ENCODE measurements at regions not wholly inside any gene's neighbourhood (a gene's known extent, or its start where the extent isn't known, plus 50 kb on each side); places are given as distances from the start of the nearest gene placed in this dataset.

DNA sequence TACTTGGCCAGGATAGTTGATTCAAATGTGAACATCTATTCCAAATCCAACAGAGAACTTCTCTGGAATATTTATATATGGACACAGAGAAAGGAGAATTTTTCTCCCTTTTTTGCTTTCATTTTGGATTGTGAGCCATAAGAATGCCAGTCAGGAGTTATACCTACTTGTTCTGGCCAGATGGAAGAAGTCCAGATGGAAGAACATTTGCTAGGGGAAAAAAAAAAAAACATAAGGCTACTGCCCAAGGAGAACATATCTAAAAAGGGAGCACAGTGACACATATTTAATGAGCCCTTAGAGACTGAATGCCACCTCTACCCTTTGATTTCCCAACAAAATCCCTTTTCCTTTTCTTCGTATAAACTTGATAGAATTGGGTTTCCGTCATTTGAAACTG is 61.7 kb upstream of the PPP2R2B start:
- no peak for DNase-seq (ENCODE audit: low spot score)

DNA sequence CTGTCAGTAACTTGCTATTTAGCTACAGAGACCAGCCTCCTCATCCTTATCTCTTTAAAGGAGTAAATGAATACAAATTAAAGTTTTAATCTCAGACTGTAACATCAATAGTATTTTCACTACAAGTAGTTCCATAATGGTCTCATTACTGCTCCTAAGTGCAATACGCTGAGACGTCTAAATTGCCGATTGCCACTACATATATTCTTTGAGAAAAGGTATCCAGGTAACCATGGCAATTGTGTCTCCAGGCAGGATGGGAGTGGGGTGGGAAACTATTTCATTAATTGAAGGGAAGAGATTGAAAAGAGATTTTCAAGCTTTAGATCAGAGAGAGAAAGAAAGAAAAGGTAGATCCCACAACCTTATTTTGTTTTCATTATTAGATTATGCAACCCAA is 65.5 kb upstream of the PPP2R2B start:
- DNase-seq (ENCODE audit: low spot score), result no peak

DNA sequence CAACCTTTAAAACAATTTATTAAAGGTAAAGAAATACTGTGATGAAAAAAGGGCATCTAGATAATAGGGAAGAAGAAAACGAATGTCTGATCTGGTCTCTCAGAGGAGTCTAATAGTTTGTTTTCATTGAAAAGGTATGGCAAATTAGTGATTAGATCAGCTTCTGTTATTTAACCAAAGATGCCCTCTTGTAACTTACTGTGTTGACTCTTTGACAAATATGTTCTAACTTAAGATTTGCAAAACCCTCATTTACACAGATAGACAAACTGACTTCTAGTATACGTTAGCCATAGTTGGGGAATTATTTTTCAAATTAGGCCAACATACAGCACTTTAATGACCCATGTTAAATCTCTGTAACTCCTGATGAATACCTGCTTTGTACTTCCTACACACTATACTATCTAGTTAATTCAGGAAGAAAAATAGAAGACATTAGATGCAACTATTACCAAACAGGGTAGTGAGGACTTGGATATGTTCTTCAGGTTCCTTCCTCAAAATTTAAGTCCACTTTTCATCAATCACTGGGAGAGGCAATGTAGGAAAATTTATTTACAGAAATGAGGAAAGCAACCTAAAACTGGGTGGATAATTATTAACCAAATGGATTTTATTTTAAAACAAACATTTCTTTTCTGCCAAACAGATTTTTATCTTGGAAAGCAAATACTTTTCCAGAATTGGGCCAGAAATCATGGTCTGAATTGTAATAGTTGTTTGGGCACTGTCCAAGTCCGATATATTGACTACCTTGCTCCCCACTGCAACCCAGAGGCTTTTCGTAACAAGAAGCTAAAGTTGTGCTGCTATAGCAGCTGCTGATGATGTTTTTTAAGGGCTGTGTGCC is 66.4 kb upstream of the PPP2R2B start:
- no peak for DNase-seq (ENCODE audit: low spot score)

DNA sequence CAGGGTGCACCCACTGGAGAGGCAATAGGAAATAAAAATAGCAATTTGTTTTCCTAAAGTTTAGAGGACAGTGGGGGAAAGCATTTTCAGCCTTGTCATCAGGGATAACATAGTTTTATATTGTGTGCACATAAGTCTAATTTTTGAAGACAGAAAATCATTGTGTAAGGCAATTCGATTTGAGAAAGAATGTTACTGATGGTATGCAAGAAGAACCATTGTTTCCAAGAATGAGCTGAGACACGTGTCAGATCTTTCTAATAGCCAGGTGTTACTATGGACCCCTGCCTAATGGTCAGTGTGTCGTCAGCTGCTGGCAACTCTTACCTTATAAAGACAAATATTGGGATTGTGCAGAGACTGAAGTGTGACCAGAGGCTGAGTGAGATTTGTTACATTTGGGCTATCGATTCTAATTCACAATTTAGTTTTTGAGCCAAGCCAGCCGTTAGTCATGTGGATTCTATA is 67.1 kb upstream of the PPP2R2B start:
- DNase-seq (ENCODE audit: low spot score), result no peak

DNA sequence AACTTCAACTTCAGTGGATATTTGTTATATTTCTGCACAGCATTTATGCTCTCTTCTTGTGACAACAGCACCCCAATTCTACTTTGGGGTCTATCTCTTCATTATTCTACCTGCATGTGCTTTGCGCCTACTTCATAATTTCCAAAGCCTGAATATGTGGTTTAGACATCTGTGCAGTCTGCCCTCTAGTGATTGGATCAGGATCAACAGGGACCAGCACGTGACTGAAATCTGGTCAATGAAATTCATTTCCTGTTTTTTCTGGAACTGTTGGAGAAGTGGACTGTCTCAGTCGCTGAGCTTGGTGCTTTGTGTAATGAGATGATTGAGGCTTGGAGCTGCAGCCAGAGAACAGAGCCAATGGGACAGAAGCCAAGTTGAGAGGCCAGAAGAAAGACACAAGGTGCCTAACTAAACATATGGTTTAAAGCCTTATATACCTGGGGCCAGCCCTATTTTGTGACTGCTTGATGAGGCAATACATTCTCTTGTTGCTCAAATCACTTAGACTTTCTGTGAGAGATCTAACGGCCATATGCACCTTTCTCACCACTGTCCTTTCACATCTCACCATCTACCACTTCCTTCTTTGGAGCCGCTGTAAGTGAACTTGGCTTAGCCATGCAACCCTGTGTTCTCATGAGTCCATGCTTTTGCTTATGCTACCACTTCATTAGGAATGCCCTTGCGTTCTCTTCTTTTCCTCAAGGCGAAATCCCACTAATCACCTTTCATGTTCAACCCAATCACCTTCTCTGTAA is 68.8 kb upstream of the PPP2R2B start:
- DNase-seq (ENCODE audit: low spot score), result peak; percentile 14

DNA sequence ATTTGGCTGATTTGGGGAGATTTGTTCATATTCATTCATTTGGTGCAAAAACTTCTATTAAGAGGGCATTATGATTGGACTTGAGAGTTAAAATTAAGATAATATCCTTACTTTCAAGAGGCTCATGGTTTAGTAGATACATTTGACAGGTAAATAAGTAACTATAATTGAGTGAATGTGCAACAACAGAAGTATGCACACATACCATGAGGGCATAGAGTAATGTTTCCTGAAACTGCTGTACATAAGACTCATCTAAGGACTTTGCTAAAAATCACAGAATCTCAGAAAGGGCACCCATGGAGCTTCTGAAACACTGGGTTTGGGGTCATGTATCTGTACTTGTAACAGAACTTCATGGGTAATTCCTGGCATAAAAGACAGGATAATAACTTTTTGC is 70.1 kb upstream of the PPP2R2B start:
- no peak for DNase-seq (ENCODE audit: low spot score)

DNA sequence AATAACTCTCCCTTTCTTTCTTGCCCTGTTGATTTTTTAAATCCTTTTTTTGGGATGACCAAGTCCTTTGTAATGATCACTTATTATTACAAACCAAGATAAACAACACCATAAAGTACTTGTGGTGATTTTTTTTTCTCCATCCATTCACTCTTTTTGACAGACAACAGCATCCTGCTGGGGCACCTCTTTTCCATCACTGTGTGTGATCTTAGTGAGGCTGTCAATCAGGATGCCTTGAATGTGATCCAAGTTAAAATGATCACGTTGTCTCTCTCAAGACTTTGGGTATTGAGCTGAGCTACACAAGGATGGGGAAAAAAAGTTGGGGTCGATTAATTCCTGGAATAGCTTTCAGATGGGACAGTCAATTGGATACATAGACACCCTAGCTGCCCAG is 73.6 kb upstream of the PPP2R2B start:
- no peak for DNase-seq (ENCODE audit: low spot score)

DNA sequence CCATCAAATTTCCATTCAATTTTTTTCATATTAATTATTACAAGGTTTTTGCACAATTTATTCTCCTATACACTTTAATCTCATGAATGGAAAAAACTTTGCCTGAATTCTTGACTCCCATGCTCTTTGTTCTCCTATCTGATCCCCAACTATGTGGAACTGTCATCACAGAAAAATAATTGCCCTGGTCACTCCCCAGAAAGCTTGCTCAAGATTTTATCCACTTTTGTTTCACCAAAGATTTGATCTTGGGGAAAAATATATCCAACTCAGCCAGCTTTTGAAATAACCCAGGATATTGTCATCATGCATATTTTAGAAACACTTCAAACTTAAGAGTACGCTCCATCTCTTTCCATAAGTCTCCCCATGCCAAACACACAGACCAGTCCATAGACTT is 77.7 kb upstream of the PPP2R2B start:
- DNase-seq (ENCODE audit: low spot score), result no peak

DNA sequence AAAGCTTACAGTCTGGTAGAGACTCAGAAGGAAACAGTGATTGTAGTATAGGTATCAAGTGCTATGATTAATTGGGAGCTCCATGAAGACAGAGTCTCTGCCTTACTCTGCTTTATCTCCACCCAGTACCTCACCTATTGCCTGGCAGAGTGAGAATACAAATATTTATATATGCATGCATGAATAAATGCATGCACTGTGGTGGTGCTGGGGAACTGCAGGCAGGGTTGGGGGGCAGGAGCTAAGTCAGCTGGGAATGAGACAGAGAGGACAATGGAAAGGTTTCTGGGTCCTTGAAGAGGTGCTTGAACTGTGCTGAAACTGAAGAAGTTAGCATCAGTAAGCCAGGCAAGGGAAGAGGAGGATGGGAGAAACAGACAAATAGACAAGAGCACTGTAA is 80.8 kb upstream of the PPP2R2B start:
- DNase-seq (ENCODE audit: low spot score), result no peak

DNA sequence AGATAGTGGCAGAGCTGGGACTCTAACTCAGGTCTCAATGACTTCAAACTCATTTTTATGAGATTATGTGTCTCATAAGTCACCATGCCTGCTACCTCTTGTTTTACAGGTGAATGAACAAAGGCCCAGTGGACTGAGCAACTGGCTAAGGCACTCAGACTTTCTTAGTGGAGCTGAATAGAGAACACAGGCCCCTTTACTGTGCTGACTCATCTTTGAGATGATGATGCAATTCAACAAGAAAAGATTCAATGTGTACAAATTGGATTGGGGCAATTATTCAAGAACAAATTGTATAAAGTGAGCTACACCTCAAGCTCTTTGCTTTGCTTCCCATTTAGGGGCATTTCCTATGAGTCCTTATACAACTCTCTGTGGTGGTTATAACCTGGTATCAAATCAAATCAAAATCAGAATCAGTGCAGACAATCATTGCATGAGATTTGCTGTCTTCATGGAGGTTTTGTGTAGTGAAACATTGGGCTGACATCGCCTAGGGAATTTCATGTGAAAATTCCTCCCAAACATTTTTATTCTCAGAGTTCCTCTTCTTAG is 84.3 kb upstream of the PPP2R2B start:
- DNase-seq (ENCODE audit: low spot score), result peak; percentile 27

DNA sequence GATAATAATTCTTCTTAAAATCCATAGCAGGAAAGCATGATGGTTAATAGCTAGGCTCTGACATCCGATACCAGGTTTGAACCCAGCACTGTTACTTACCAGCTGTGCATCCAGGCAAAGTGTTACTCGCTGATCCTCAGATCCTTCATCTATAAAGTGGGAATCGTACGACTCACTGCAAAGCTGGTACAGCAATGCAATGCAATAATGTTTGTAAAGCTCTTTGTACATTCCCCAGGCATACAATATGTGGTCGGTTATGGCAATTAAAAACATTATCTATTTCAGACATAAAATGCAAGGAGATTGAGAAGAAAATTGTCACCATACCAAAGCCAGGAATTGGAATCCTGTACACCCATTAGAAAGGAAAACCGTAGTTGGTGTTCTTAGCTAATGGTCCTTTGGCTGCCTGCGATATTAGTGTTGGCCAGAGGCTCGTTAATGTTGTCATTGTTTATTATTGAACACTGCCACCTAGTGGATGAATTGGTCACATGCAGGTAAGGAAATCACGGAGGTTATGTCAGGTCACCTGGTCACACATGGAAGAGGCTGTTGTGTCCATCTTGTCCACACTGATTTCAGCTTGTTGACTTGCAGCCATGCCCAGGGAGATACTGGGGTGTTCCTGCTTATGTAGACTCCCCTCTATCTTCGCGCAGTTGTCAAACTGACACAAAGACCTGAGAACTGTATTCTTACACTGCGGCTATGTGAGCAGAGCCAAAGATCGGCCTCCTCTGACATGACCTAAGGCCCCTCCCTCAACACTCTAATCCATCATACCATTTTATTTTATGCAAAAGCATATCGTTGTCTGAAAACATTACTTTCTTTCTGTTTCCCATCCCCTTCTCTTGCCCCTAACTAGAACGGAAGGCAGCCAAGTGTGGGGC is 87.5 kb upstream of the PPP2R2B start:
- DNase-seq (ENCODE audit: low spot score), result peak; percentile 71

DNA sequence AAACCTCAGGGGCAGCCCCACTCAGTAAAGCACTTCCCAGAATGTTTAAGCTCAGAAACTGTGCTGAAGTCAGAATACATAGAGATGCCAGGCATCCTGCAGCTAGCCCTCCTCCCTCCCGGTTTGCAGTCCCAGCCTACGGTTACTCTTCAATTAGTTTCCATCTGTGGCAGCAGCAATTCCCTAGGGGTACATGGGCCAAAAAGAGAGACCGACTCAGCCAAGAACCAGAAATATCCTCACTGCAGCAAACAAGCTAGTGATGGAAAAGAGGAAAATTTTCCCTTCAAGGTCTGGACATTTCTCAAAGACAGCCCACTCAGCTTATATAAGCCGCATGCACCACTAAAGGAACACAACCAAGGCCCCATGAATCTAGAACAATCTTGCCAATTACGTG is 89.1 kb upstream of the PPP2R2B start:
- DNase-seq (ENCODE audit: low spot score), result no peak

DNA sequence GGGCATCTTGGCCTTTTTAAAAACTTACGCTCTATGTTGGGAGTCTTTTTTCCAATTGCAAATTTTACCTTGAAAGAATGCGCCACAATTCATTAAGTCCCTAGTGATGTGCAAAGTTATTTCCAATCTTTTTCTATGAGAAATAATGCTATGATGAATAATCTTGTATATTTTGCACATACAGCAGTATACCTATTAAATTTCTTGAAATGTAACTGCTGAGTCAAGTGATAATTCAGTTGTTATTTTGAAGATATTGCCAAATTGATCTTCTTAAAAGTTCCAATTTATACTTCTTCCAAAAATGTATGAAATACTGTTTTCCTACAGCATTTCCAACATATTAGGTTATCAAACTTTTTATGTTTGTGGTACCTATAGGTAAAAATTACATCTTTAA is 92.8 kb upstream of the PPP2R2B start:
- DNase-seq (ENCODE audit: low spot score), result no peak

DNA sequence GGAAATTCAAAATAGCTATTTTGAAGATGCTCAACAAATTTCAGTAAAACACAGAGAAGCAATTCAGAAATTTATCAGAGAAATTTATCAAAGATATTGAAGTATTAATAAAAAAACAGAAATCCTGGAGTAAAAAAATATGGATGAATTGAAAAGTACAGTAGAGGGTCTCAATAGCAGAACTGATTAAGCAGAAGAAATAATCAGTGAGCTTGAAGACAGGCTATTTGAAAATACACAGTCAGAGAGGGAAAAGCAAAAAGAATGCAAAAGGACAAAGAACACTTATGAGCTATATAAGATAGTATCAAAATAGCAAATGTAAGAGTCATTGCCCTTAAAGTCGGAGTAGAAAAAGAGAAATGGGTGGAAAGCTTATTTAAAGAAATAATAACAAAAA is 107.9 kb upstream of the PPP2R2B start:
- DNase-seq (ENCODE audit: low spot score), result no peak

DNA sequence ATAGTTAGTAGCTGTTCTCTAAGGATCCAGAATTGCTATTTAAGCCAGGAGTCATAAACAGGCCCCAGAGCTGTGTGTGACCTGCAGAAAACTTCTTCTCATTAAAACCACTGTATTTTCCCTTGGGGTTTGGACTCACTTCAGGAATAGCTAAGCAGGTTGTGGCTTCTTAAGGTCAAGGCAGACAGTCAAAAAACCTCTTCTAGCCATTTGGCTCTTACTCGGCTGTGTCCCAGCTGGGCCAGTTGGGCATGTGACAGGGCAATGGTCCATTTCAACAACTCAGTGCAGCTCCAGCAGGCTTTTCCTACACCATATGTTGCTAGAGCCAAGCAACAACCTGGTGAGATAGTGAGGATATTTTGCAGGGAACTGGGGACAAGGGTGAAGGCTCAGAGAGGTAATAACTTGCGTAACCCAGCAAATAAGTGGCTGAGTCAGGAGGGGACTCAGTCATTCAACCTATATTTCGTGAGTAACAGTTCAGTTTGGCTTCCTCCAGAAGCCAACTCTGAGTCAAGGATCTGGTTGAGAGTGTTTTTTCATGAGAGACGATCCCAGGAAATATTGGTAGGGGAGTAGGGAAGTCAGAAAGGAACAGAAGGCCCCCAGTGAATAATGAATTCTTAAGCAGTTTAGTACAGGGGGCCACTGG is 115.4 kb upstream of the PPP2R2B start:
- no peak for DNase-seq (ENCODE audit: low spot score)

DNA sequence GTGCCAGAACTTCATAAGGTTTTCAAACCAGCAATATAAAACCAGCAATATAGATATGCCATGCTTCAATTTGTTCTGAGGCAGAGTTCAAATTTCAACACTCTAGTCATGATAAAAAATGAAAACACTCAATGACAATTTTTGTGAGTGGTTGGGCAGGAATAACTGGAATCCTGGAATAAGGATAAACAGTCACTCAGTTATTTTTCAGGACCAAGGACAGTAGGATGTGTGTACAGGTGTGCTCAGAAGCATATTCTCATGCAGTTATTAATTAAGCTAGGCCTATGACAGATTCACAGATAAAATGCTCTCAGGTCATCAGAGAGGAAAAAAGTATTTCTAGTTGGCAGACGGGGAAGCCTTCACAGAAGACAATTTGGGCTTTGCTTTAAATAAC is 117.3 kb upstream of the PPP2R2B start:
- DNase-seq (ENCODE audit: low spot score), result no peak

DNA sequence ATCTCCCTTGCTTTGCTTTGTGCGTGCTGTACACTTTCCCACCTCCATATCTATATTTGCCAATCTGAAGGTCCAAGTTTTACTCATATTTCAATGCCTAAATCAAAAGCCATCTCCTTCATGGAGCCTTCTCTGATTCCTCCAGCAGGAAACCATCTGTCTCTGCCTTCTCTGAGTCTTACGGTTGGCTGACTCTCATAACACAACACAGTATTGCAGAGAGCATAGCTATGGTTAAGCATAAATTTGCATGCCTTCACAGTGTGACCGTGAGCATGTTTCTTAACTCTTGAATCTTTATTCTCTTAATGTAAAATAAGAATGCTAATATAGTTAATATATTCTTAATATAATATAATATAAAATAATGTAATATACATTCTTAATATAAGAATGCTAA is 136.8 kb upstream of the PPP2R2B start:
- no peak for DNase-seq (ENCODE audit: low spot score)

DNA sequence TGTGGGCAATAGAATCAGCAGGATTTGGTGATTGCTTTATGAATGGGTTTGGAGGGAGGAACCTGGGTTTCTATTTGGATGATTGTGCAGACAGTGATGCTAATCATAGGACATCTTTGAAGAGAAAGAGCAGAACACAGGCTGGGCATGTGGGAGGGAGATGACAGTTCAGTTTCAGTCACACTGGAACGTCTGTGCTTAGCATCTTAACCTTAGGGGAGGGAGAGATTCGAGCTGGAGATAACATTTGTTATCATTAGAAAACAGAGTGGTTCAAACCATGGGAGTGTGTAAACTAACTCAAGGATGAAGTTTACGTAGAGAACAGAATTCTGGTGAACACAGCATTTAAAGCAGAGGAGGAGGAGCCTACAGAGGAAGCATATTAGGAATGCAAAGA is 138.6 kb upstream of the PPP2R2B start:
- no peak for DNase-seq (ENCODE audit: low spot score)

DNA sequence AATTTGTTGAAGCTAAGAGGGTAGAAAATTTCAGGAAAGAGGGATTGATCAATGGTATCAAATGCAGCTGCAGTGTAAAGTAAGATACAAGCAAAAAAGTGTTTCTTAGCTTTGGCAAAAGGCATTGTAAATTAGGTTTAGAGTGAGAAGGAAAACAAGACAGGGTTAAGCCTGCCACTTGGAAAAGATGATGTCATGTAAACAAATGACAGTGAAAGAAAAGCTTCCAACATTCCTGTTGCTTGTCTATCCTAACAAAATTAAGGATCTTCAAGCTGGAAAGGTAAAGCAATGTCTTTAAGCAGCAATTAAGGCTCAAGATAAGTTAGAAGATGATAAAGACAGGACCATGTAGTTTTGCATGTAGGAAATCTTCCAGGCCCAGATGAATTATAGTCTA is 139.1 kb upstream of the PPP2R2B start:
- no peak for DNase-seq (ENCODE audit: low spot score)

DNA sequence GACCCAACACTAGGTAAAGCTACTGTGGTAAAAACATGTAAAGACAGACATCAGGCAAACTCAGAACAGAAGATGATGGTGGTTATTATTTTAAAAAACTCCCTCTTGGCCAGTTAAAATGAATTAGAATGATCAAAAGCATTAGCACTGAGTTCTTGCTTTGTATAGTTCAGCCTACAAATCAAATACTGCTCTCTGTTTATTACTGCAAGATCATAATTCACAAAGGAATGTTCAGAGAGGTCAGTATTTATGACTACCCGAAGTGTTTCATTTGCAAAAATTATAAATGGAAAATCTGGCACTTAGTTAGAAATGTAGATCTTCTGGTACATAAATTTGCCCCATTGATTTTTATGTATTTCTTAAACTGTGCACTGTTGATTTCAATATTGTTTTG is 140.3 kb upstream of the PPP2R2B start:
- DNase-seq (ENCODE audit: low spot score), result no peak

DNA sequence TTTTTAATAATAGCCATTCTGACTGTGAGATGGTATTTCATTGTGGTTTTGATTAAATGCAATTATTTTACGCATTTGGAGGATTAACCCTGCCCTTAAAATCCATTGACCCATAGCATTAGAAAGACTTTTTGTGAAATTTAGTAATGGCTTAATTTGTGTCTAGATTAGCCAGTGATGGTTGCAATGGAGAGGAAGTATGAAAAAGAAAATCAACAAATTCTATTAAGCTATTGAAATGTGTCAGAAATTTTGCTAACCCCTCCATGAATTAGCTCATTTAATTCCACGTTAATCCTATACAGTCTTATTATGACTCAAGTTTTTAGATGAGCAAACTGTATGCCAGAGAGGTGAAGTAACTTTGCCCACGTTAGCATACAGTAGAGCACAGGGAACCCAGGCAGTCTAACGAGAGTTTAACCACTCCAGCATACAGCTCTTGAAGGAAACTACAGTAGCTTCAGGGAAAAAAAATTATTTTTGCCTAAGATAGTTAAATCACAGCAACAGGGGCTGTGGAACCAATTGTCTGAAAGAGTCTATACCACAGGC is 158.2 kb upstream of the PPP2R2B start:
- DNase-seq (ENCODE audit: low spot score), result no peak
